CD4-positive, alpha-beta T cell treated with Interleukin-12 subunit alpha and Interleukin-12 subunit beta, for 1 hour (primary cell): ENCODE measurements at regions not wholly inside any gene's neighbourhood (a gene's known extent, or its start where the extent isn't known, plus 50 kb on each side); places are given as distances from the start of the nearest gene placed in this dataset.
"Not testable (repeated sequence)": the region's sequence is repeated elsewhere in the genome, so short reads cannot be mapped to it uniquely, and the experiment has no call there.

Source experiments
- DNase-seq: peaks from one replicate; pipeline ENCODE4 v3.0.0-alpha.2; 2020

- no peak for DNase-seq
Observed at GRCh38 chr2:76252704-76253103, 542.0 kb upstream of the GCFC2 start.

- no peak for DNase-seq
Observed at GRCh38 chr2:76251342-76251741, 540.6 kb upstream of the GCFC2 start.

DNA sequence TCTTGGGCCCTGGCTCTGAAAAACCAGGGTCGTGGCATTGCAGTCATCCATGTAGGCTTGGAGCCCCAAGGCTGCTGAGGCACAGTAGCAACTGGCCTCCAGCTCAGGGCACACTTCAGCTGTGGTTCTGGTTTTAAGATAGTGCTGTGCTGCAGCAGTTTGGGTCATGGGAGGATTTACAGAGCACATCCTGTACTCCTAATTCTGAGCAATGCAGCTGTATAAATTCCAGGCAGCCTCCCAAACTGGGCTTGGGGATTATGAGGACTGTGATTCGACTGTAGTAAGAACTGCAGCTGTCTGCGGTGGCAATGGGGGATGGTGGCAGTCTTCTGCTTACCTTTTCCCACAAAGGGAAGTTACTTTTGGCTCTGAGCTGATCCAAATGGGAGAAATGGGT, 536.3 kb upstream of the GCFC2 start:
- DNase-seq, result no peak

DNA sequence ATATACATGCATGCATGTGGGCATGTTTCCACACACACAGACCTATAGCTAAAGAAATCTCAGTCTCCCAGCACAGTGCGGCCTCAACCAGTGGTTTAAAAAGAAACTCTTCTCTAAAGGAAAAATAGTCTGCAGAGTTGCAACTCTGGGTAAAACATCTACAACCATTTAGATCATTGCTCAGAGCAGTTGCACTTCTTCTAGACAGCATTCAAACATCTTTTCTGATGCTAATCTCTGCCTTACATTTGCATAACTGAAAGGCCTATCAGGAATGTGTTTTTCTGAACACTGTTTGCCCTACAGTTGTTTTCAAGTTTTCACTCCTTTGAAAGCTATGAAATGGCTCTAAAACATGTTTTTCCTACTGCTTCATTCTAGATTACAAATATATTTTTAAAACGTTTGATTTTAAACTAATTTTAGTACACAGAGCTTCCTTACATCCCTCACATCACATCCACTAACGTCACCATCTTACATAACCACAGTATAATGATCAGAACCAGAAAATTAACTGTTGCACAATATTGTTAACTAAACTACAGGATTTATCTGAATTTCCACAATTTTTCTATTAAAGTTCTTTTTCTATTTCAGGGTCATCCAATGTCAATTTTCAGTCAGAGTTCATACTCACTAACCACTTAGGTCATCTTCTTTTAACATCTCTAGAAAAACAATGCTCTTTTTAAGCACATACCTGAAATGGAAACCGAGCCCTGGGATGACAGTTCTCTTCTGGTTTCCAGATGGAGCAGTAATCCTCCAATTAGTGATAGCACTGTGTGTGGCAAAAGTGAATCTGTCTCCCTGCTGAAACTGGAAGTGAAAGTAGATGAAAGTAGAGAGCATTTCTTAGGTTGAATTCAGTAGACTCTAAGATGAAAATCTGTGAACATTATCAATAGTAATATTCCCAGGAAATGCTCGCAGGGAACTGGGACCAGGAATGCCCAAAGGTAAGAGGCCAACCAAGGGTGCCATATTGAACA, 501.6 kb upstream of the GCFC2 start:
- DNase-seq, result no peak

DNA sequence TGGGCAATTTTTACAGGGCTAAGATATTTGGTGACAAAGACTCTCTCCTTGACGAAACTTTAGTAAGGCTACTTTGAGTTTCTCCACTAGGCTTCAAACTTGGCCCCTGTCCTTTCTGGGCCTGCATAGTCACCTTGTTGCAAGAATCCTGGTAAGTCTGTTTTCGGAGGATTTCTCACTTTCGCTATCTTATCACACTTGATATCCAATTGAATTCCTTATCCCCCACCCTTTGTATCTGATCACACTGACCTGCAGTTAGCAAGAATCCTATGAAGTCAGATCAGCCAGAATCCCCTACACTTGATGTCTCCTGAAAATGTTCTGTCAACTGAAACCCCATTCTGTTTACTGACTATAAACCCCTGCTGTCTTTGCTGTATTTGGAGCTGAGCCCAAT, 499.8 kb upstream of the GCFC2 start:
- DNase-seq, result no peak

GRCh38 chr2:76204048-76204447, 493.3 kb upstream of the GCFC2 start:
- no peak for DNase-seq

- no peak for DNase-seq
Observed at GRCh38 chr2:76202866-76203265, 492.2 kb upstream of the GCFC2 start.

DNA sequence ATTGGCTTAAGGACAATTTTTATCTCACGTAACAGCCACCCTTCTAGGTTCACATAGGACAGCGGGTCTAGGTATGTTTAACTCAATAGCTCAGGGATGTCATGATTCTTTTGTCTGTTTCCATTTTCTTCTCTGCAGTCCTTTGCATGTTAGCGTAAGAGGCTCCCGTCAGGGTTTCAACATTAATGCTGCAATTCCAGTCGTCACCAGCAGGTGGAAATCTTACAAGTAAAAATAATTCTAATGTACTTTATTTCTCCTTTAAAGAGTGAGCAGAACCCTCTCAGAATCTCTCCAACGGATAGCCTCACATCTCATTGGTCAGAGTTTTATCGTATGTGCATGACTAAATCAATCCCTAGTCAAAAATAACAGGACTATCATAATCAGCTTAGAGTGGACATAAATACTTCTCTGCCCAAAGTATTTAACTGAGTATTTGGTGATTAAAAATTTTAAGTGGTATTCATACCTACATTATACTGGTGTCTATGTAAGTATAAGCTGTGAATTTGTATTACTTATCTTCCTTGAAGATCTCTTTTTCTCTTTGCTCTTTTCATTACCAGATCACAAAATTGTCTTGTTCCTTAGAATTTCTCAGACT, 487.2 kb upstream of the GCFC2 start:
- DNase-seq, result peak; percentile 16

DNA sequence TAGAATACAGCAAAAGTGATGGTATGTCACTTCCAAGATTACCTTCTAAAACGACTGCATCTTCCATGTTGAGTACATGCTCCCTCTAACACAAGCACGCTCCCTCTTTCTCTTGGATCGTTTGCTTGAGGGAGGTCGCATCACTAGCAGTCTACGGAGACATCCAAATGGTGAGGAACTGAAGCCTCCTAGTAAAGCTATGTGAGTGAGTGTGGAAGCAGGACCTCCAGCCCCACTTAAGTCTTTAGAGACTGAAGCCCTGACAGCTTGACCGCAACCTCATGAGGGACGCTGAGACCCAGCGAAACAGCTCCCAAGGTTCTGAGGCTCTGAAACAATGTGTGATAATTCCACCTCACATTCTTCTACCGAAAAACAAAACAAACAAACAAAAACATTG, 486.7 kb upstream of the GCFC2 start:
- no peak for DNase-seq

DNA sequence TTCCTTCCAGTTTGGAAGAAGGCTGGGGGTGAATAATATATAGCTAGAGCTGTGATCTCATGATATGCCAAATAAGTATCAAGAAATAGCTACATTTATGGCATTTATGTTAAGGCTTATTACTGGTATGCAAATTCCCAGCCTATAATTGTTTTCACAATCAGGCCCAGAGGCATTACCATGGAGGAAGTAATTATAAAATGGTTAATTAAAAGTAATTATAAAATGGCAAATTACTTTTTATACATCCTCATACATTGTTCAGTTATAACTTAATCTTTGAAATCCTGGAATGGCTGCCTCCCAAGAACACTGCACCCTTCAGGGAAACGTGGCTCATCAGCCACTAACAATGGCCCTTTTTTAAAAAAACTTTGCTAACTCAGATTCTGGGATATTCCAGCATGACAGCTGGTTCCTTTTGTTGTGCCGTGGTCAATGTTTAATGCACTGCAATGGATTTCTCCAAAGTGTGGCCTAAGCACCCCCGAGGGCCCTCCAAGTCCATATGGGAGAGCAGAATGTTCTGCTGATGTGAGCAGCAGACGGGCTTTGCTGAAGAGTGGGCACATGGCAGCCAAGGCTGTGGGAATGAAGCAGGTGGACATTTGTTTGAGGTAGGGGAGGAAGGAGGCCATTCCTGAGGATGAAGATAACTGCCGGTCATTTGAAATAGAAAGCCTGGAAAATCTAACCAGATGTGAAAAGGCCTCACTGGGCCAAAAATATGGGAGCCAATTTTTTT, 483.5 kb upstream of the GCFC2 start:
- DNase-seq, result no peak

GRCh38 chr2:76193089-76193488, 482.4 kb upstream of the GCFC2 start:
- DNase-seq, result no peak

- DNase-seq, result no peak
Observed at GRCh38 chr2:76188334-76189008, 477.8 kb upstream of the GCFC2 start.

- DNase-seq, result no peak
Observed at GRCh38 chr2:76187415-76187814, 476.7 kb upstream of the GCFC2 start.

GRCh38 chr2:76180676-76181075, 470.0 kb upstream of the GCFC2 start:
- no peak for DNase-seq

GRCh38 chr2:76178610-76179009, 467.9 kb upstream of the GCFC2 start:
- DNase-seq, result no peak

GRCh38 chr2:76175295-76175694, 464.6 kb upstream of the GCFC2 start:
- DNase-seq, result no peak

DNA sequence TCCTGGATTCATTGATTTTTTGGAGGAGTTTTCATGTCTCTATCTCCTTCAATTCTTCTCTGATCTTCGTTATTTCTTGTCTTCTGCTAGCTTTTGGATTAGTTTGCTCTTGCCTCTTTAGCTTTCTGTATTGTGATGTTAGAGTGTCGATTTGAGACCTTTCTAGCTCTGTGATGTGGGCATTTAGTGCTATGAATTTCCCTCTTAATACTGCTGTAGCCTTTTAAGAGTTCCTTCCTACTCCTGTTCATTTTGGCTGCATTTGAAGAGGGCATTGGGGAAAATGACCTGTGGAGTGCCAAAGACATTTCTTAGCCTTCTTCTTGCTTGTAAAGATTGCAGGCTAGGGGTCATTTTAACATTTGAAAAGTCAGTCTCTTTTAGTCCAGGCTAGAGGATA, 463.8 kb upstream of the GCFC2 start:
- DNase-seq, result no peak

DNA sequence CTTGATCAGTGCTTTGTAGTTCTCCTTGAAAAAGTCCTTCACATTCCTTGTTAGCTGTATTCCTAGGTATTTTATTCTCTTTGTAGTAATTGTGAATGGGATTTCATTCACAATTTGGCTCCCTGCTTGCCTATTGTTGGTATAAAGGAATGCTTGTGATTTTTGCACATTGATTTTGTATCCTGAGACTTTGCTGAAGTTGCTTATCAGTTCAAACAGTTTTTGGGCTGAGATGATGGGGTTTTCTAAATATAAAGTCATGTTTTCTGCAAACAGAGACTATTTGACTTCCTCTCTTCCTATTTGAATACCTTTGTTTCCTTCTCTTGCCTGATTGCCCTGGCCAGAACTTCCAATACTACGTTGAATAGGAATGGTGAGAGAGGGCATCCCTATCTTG, 462.5 kb upstream of the GCFC2 start:
- DNase-seq, result not testable (repeated sequence)

GRCh38 chr2:76172154-76172595, 461.5 kb upstream of the GCFC2 start:
- DNase-seq, result not testable (repeated sequence)

GRCh38 chr2:76170856-76171255, 460.1 kb upstream of the GCFC2 start:
- DNase-seq, result no peak

DNA sequence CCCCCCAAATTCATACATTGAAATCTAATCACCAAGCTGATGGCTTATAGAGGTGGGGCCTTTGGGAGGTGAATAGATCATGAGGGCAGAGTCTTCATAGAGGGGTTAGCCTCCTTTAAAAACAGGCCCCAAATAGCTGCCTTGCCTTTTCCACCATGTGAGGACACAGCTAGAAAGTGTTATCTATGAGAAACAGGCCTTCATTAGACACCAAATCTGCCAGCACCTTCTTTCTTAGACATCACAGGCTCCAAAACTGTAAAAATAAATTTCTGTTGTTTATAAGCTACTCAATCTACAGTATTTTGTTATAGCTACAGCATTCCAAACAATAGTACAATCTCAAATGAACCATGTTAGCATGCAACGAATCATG, 459.3 kb upstream of the GCFC2 start:
- DNase-seq, result no peak

DNA sequence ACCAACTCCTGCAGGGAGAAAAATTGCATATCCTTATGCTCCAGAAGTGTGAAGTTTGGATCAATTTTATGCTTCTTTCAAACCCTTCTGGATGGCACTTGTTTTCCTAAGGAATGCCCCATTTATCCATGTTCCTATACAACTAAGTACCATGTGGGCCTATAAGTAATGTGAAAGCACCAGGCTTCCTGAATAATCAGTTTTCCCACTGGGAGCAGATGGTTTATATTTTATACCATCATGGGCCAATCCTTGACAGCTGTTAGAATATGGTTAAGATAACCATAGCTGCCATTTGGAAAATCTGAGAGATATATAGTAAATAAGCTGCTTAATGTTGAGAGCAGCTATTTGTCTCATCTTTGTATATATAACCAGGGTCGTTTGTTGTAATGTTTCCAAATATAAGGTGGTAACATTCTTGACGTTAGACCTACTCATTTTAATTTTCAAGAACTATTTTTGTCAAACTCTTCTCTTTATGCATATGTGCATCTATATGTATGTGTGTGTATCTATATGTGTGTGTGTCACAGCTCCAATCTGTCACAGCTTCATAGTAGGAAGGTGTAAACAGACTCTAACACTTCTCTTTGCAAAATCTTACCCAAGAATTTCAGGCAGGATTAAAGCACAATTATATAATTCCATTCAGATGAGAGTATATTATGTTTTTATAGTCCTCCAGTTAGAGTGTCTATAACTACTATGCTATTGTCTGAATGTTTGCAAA, 458.7 kb upstream of the GCFC2 start:
- no peak for DNase-seq
